Astrocyte of the cerebellum (primary cell): ENCODE measurements at regions not wholly inside any gene's neighbourhood (a gene's known extent, or its start where the extent isn't known, plus 50 kb on each side); places are given as distances from the start of the nearest gene placed in this dataset.

Source experiments
- DNase-seq: peaks from one replicate; pipeline ENCODE4 v3.0.0-alpha.2; 2011; ENCODE audit warnings: low read depth
- H3K4me3 ChIP-seq: 2 replicates; pipeline ENCODE4 v1.5.1; 2011; ENCODE audit warnings: mild to moderate bottlenecking, low read depth, low read length, moderate library complexity
- CTCF ChIP-seq: IDR thresholded peaks from 2 replicates; pipeline ENCODE4 v1.5.1; 2012; ENCODE audit warnings: low read length, low read depth, moderate library complexity, mild to moderate bottlenecking; ENCODE audit errors: missing control alignments
- in situ Hi-C: cut with HindIII; loops from 2 replicates; pipeline ENCODE4 v1.10.0; 2017; ENCODE audit warnings: low sequenced_read_pairs

GRCh38 chr2:128368437-128369107, 49.9 kb upstream of the HS6ST1 start:
- H3K4me3 ChIP-seq: no peak overlapping the region
- no peak for TF ChIP-seq CTCF
- DNase-seq: no peak
- in situ Hi-C loops: no loop called here

- in situ Hi-C loops: no loop called here
- peak; percentile 32 for DNase-seq
- TF ChIP-seq CTCF: no peak
- H3K4me3 ChIP-seq: no peak overlapping the region
Observed at GRCh38 chr2:128369108-128369555, 50.5 kb upstream of the HS6ST1 start.

GRCh38 chr2:128369602-128370467, 51.2 kb upstream of the HS6ST1 start:
- no peak for DNase-seq
- TF ChIP-seq CTCF: no peak
- in situ Hi-C loops: no loop called here
- no peak overlapping the region for H3K4me3 ChIP-seq

GRCh38 chr2:128370468-128371247, 52.0 kb upstream of the HS6ST1 start:
- no peak overlapping the region for H3K4me3 ChIP-seq
- no peak for TF ChIP-seq CTCF
- in situ Hi-C loops: no loop called here
- no peak for DNase-seq

GRCh38 chr2:128371248-128371630, 52.6 kb upstream of the HS6ST1 start:
- no peak for DNase-seq
- in situ Hi-C loops: no loop called here
- no peak for TF ChIP-seq CTCF
- H3K4me3 ChIP-seq: no peak overlapping the region

GRCh38 chr2:128371648-128372345, 53.1 kb upstream of the HS6ST1 start:
- no peak for TF ChIP-seq CTCF
- no peak for DNase-seq
- no peak overlapping the region for H3K4me3 ChIP-seq
- in situ Hi-C loops: no loop called here
